AML-193 (cell line): ENCODE measurements at regions not wholly inside any gene's neighbourhood (a gene's known extent, or its start where the extent isn't known, plus 50 kb on each side); places are given as distances from the start of the nearest gene placed in this dataset.
"Not testable (repeated sequence)": the region's sequence is repeated elsewhere in the genome, so short reads cannot be mapped to it uniquely, and the experiment has no call there.

Experiments
- DNase-seq, 2 experiments: peaks; one replicate each; lab custom pipeline; 2025; lab: John Stamatoyannopoulos, UW

GRCh38 chr21:34271189-34271851, 92.5 kb upstream of the KCNE2 start:
- DNase-seq, result no peak

- no peak for DNase-seq
Observed at GRCh38 chr21:34272321-34272720, 91.5 kb upstream of the KCNE2 start.

- DNase-seq, result no peak
Observed at GRCh38 chr21:34274001-34274400, 89.8 kb upstream of the KCNE2 start.

GRCh38 chr21:34276711-34277425, 86.9 kb upstream of the KCNE2 start:
- no peak for DNase-seq

GRCh38 chr21:34278451-34278850, 85.4 kb upstream of the KCNE2 start:
- no peak for DNase-seq

GRCh38 chr21:34279285-34279684, 84.5 kb upstream of the KCNE2 start:
- no peak for DNase-seq

- no peak for DNase-seq
Observed at GRCh38 chr21:34279883-34280282, 83.9 kb upstream of the KCNE2 start.

GRCh38 chr21:34280389-34280795, 83.4 kb upstream of the KCNE2 start:
- DNase-seq, result no peak

GRCh38 chr21:34280959-34281358, 82.8 kb upstream of the KCNE2 start:
- DNase-seq, result no peak

GRCh38 chr21:34282223-34282622, 81.6 kb upstream of the KCNE2 start:
- DNase-seq, result no peak

GRCh38 chr21:34284666-34285065, 79.1 kb upstream of the KCNE2 start:
- no peak for DNase-seq

GRCh38 chr21:34288042-34288441, 75.8 kb upstream of the KCNE2 start:
- not testable (repeated sequence) for DNase-seq

GRCh38 chr21:34289856-34290255, 74.0 kb upstream of the KCNE2 start:
- no peak for DNase-seq

GRCh38 chr21:34296878-34297277, 66.9 kb upstream of the KCNE2 start:
- no peak for DNase-seq

- DNase-seq, result no peak
Observed at GRCh38 chr21:34298534-34299167, 65.2 kb upstream of the KCNE2 start.

GRCh38 chr21:34299168-34299539, 64.7 kb upstream of the KCNE2 start:
- DNase-seq, result no peak

GRCh38 chr21:34302521-34302920, 61.3 kb upstream of the KCNE2 start:
- no peak for DNase-seq

GRCh38 chr21:34305605-34306604, 57.9 kb upstream of the KCNE2 start:
- no peak for DNase-seq

GRCh38 chr21:34307991-34308532, 55.7 kb upstream of the KCNE2 start:
- no peak for DNase-seq

GRCh38 chr21:34311561-34312330, 52.1 kb upstream of the KCNE2 start:
- DNase-seq, result no peak

- no peak for DNase-seq
Observed at GRCh38 chr21:34313116-34313515, 50.7 kb upstream of the KCNE2 start.
